HEK293T (cell line): ENCODE measurements at regions not wholly inside any gene's neighbourhood (a gene's known extent, or its start where the extent isn't known, plus 50 kb on each side); places are given as distances from the start of the nearest gene placed in this dataset.

Experiments used
- BHLHE40 ChIP-seq: fragments of 450-650 bp; IDR thresholded peaks from 2 replicates; pipeline ENCODE4 v1.6.1; 2016; ENCODE audit warnings: mild to moderate bottlenecking, moderate library complexity, borderline replicate concordance
- CTBP1 ChIP-seq: fragments of 450-650 bp; IDR thresholded peaks from 2 replicates; pipeline ENCODE4 v1.6.1; 2016; ENCODE audit warnings: borderline replicate concordance
- ELF4 ChIP-seq: fragments of 450-650 bp; IDR thresholded peaks from 2 replicates; pipeline ENCODE4 v1.6.1; 2017; ENCODE audit warnings: antibody characterized with exemption
- FOXA1 ChIP-seq: fragments of 450-650 bp; IDR thresholded peaks from 2 replicates; pipeline ENCODE4 v1.6.1; 2016; ENCODE audit warnings: mild to moderate bottlenecking
- HDGF ChIP-seq: fragments of 450-650 bp; IDR thresholded peaks from 2 replicates; pipeline ENCODE4 v1.6.1; 2017; ENCODE audit warnings: antibody characterized with exemption, borderline replicate concordance
- LEF1 ChIP-seq: fragments of 450-650 bp; IDR thresholded peaks from 2 replicates; pipeline ENCODE4 v1.6.1; 2017; ENCODE audit warnings: mild to moderate bottlenecking, borderline replicate concordance
- NFRKB ChIP-seq: fragments of 450-650 bp; IDR thresholded peaks from 2 replicates; pipeline ENCODE4 v1.6.1; 2016; ENCODE audit warnings: mild to moderate bottlenecking, moderate library complexity
- PKNOX1 ChIP-seq: fragments of 450-650 bp; IDR thresholded peaks from 2 replicates; pipeline ENCODE4 v1.6.1; 2016
- SP1 ChIP-seq: fragments of 450-650 bp; IDR thresholded peaks from 2 replicates; pipeline ENCODE4 v1.6.1; 2017
- SUZ12 ChIP-seq: fragments of 450-650 bp; IDR thresholded peaks from 2 replicates; pipeline ENCODE4 v1.6.1; 2016; ENCODE audit warnings: mild to moderate bottlenecking
- TARDBP ChIP-seq: fragments of 450-650 bp; IDR thresholded peaks from 2 replicates; pipeline ENCODE4 v1.6.1; 2016
- ZNF384 ChIP-seq: fragments of 450-650 bp; IDR thresholded peaks from 2 replicates; pipeline ENCODE4 v1.6.1; 2016

- TF ChIP-seq FOXA1 (no peak), ZNF384 (no peak), SP1 (no peak), CTBP1 (no peak), PKNOX1 (no peak), TARDBP (no peak), NFRKB (no peak), ELF4 (no peak), BHLHE40 (no peak), SUZ12 (no peak), HDGF (no peak), LEF1 (no peak)
These were observed 59.0 kb upstream of the NKD1 start for GRCh38 chr16:50489182-50489581.
